NCI-H2107 treated with DMSO at 0.1 percent for 48 hours (cell line): ENCODE measurements at regions not wholly inside any gene's neighbourhood (a gene's known extent, or its start where the extent isn't known, plus 50 kb on each side); places are given as distances from the start of the nearest gene placed in this dataset.

ENCODE experiments used
- DNase-seq: peaks from one replicate; lab custom pipeline; 2025; ENCODE audit not compliant: unreplicated experiment; lab: John Stamatoyannopoulos, UW

GRCh38 chr5:158170534-158170933, 311.6 kb upstream of the CLINT1 start:
- no peak for DNase-seq

- no peak for DNase-seq
These were observed 311.1 kb upstream of the CLINT1 start for GRCh38 chr5:158170060-158170459.

- no peak for DNase-seq
These were observed 307.5 kb upstream of the CLINT1 start for GRCh38 chr5:158166424-158166823.

GRCh38 chr5:158165647-158166046, 306.7 kb upstream of the CLINT1 start:
- DNase-seq = no peak

- DNase-seq = no peak
These were observed 305.5 kb upstream of the CLINT1 start for GRCh38 chr5:158164296-158165047.

- no peak for DNase-seq
These were observed 304.7 kb upstream of the CLINT1 start for GRCh38 chr5:158163451-158164295.

GRCh38 chr5:158162479-158163034, 303.6 kb upstream of the CLINT1 start:
- no peak for DNase-seq

- no peak for DNase-seq
These were observed 303.1 kb upstream of the CLINT1 start for GRCh38 chr5:158162026-158162425.

- no peak for DNase-seq
These were observed 300.7 kb upstream of the CLINT1 start for GRCh38 chr5:158159621-158160020.

- DNase-seq = no peak
These were observed 297.0 kb upstream of the CLINT1 start for GRCh38 chr5:158155811-158156505.

GRCh38 chr5:158155067-158155466, 296.1 kb upstream of the CLINT1 start:
- DNase-seq = no peak

- DNase-seq = no peak
These were observed 295.5 kb upstream of the CLINT1 start for GRCh38 chr5:158154226-158155005.

GRCh38 chr5:158153508-158153907, 294.6 kb upstream of the CLINT1 start:
- no peak for DNase-seq

GRCh38 chr5:158152136-158152535, 293.2 kb upstream of the CLINT1 start:
- DNase-seq = no peak

GRCh38 chr5:158147227-158147626, 288.3 kb upstream of the CLINT1 start:
- no peak for DNase-seq

- DNase-seq = no peak
These were observed 286.9 kb upstream of the CLINT1 start for GRCh38 chr5:158145827-158146226.

GRCh38 chr5:158143081-158143480, 284.1 kb upstream of the CLINT1 start:
- no peak for DNase-seq

- no peak for DNase-seq
These were observed 283.2 kb upstream of the CLINT1 start for GRCh38 chr5:158142156-158142555.

- DNase-seq = no peak
These were observed 281.3 kb upstream of the CLINT1 start for GRCh38 chr5:158140120-158140731.

GRCh38 chr5:158139161-158139560, 280.2 kb upstream of the CLINT1 start:
- DNase-seq = no peak
